IMR-90 (cell line): ENCODE measurements at regions not wholly inside any gene's neighbourhood (a gene's known extent, or its start where the extent isn't known, plus 50 kb on each side); places are given as distances from the start of the nearest gene placed in this dataset.

Source experiments
- ATAC-seq: fragments of 200-7000 bp; cut with Tn5 transposase; 2 replicates; pipeline ENCODE4 v1.9.1; 2020; ENCODE audit warnings: low read depth, mild to moderate bottlenecking, moderate library complexity
- BruUV-seq: library from RNA; stranded (reverse); fragments of 400-500 nt; replicated peaks from 2 replicates; lab custom pipeline; 2021; lab: Mats Ljungman, UMichigan
- CTCF ChIA-PET: fragments of 300-600 bp; formaldehyde crosslinking; extraction: SDS; loops from one replicate; lab custom pipeline; 2021; ENCODE audit warnings: antibody characterized with exemption; lab: Yijun Ruan, JAX
- POLR2A ChIA-PET: fragments of 300-600 bp; sonication (Branson Sonifier 250); formaldehyde crosslinking; loops from one replicate; lab custom pipeline; 2022; ENCODE audit warnings: antibody characterized with exemption; ENCODE audit not compliant: unreplicated experiment; lab: Charles Lee
- DNase-seq: peaks from one replicate; pipeline ENCODE4 v3.0.0; 2013
- H2AFZ ChIP-seq: replicated peaks from 2 replicates; pipeline ENCODE3; 2013; ENCODE audit warnings: low read length, mild to moderate bottlenecking; ENCODE audit not compliant: poor library complexity
- H2AK5ac ChIP-seq: 2 replicates; pipeline ENCODE4 v1.6.1; 2013; ENCODE audit warnings: low read depth, low read length, inconsistent platforms
- H2AK9ac ChIP-seq: replicated peaks from 2 replicates; pipeline ENCODE3; 2013; ENCODE audit warnings: mild to moderate bottlenecking, low read depth, low read length, moderate library complexity; ENCODE audit not compliant: poor library complexity
- H2BK120ac ChIP-seq: 2 replicates; pipeline ENCODE4 v1.6.1; 2013; ENCODE audit warnings: low read depth, low read length, inconsistent platforms
- H2BK15ac ChIP-seq: 3 replicates; pipeline ENCODE4 v1.6.1; 2013; ENCODE audit warnings: low read depth, low read length, inconsistent platforms
- H2BK20ac ChIP-seq: 2 replicates; pipeline ENCODE4 v1.6.1; 2013; ENCODE audit warnings: low read depth, mild to moderate bottlenecking, inconsistent platforms, low read length, moderate library complexity
- H2BK5ac ChIP-seq: 2 replicates; pipeline ENCODE4 v1.6.1; 2013; ENCODE audit warnings: mild to moderate bottlenecking, low read depth, low read length, inconsistent platforms; ENCODE audit not compliant: poor library complexity, severe bottlenecking
- H3K14ac ChIP-seq: replicated peaks from 2 replicates; pipeline ENCODE4 v1.6.1; 2013; ENCODE audit warnings: low read depth, low read length, inconsistent platforms
- H3K18ac ChIP-seq: 2 replicates; pipeline ENCODE4 v1.6.1; 2013; ENCODE audit warnings: low read depth, low read length, control low read depth
- H3K23ac ChIP-seq: 2 replicates; pipeline ENCODE4 v1.6.1; 2013; ENCODE audit warnings: low read depth, low read length, inconsistent platforms
- H3K27ac ChIP-seq: 2 replicates; pipeline ENCODE4 v1.5.1; 2013; ENCODE audit warnings: mild to moderate bottlenecking, control low read depth, low read length; ENCODE audit not compliant: insufficient read depth
- H3K27me3 ChIP-seq: 2 replicates; pipeline ENCODE4 v1.6.1; 2013; ENCODE audit warnings: low read length; ENCODE audit not compliant: control insufficient read depth, insufficient read depth
- H3K36me3 ChIP-seq: 2 replicates; pipeline ENCODE4 v1.6.1; 2013; ENCODE audit warnings: low read length, mixed read lengths; ENCODE audit not compliant: control insufficient read depth, insufficient read depth
- H3K4ac ChIP-seq: 2 replicates; pipeline ENCODE4 v1.6.1; 2013; ENCODE audit warnings: low read depth, low read length, inconsistent platforms
- H3K4me1 ChIP-seq: 2 replicates; pipeline ENCODE4 v1.6.1; 2013; ENCODE audit warnings: low read length, mixed read lengths; ENCODE audit not compliant: control insufficient read depth, insufficient read depth
- H3K4me2 ChIP-seq: 2 replicates; pipeline ENCODE4 v1.6.1; 2013; ENCODE audit warnings: low read depth, mild to moderate bottlenecking, control low read depth, low read length, moderate library complexity
- H3K4me3 ChIP-seq: 2 replicates; pipeline ENCODE4 v1.5.1; 2013; ENCODE audit warnings: low read depth, mild to moderate bottlenecking, control low read depth, low read length, moderate library complexity; ENCODE audit not compliant: insufficient read depth
- H3K56ac ChIP-seq: 2 replicates; pipeline ENCODE4 v1.6.1; 2013; ENCODE audit warnings: low read length, inconsistent platforms; ENCODE audit not compliant: insufficient read depth; ENCODE audit errors: extremely low read depth
- H3K79me1 ChIP-seq, 2 experiments: 2 replicates each; pipeline ENCODE4 v1.6.1; 2013; ENCODE audit warnings: low read length in 2 of 2, inconsistent platforms in 1 of 2, low read depth in 1 of 2
- H3K9ac ChIP-seq: 2 replicates; pipeline ENCODE4 v1.6.1; 2013; ENCODE audit warnings: low read depth, low read length, control low read depth
- H3K9me1 ChIP-seq: 2 replicates; pipeline ENCODE4 v1.6.1; 2013; ENCODE audit warnings: low read length, inconsistent platforms; ENCODE audit not compliant: insufficient read depth
- H3K9me3 ChIP-seq: 2 replicates; pipeline ENCODE4 v1.6.1; 2013; ENCODE audit warnings: low read length; ENCODE audit not compliant: control insufficient read depth, insufficient read depth
- H4K20me1 ChIP-seq: 2 replicates; pipeline ENCODE4 v1.6.1; 2013; ENCODE audit warnings: low read length, inconsistent platforms; ENCODE audit not compliant: insufficient read depth
- H4K5ac ChIP-seq: 2 replicates; pipeline ENCODE4 v1.6.1; 2013; ENCODE audit warnings: mild to moderate bottlenecking, low read depth, low read length, control low read depth
- H4K8ac ChIP-seq, 2 experiments: 2 replicates each; pipeline ENCODE4 v1.6.1; 2013; ENCODE audit warnings: low read depth in 2 of 2, low read length in 2 of 2, control low read depth in 1 of 2, inconsistent platforms in 1 of 2
- H4K91ac ChIP-seq: 2 replicates; pipeline ENCODE4 v1.6.1; 2013; ENCODE audit warnings: low read depth, low read length, inconsistent platforms; ENCODE audit not compliant: insufficient read depth
- BHLHE40 ChIP-seq: fragments of 150-350 bp; IDR thresholded peaks from 2 replicates; pipeline ENCODE4 v1.6.1; 2016; ENCODE audit warnings: mild to moderate bottlenecking, low read depth, low read length
- CEBPB ChIP-seq: IDR thresholded peaks from 2 replicates; pipeline ENCODE4 v1.6.1; 2012; ENCODE audit warnings: low read depth, low read length, improper control_type of control experiment
- CHD1 ChIP-seq: IDR thresholded peaks from 2 replicates; pipeline ENCODE4 v1.6.1; 2012; ENCODE audit warnings: low read depth, low read length, improper control_type of control experiment
- FOS ChIP-seq: fragments of 150-350 bp; IDR thresholded peaks from 2 replicates; pipeline ENCODE4 v1.6.1; 2016; ENCODE audit warnings: low read depth, low read length
- MAFK ChIP-seq: IDR thresholded peaks from 2 replicates; pipeline ENCODE4 v1.6.1; 2012; ENCODE audit warnings: low read depth, low read length, improper control_type of control experiment
- MAZ ChIP-seq: IDR thresholded peaks from 2 replicates; pipeline ENCODE4 v1.6.1; 2012; ENCODE audit warnings: low read depth, mild to moderate bottlenecking, low read length, improper control_type of control experiment, moderate library complexity, borderline replicate concordance
- MXI1 ChIP-seq: IDR thresholded peaks from 2 replicates; pipeline ENCODE4 v1.6.1; 2012; ENCODE audit warnings: low read depth, mild to moderate bottlenecking, low read length, moderate library complexity, borderline replicate concordance
- NFE2L2 ChIP-seq: fragments of 150-350 bp; IDR thresholded peaks from 2 replicates; pipeline ENCODE4 v1.6.1; 2016; ENCODE audit warnings: low read depth, mild to moderate bottlenecking, low read length
- POLR2A ChIP-seq: IDR thresholded peaks from 2 replicates; pipeline ENCODE4 v1.6.1; 2012; ENCODE audit warnings: mild to moderate bottlenecking, low read depth, low read length
- RAD21 ChIP-seq: IDR thresholded peaks from 2 replicates; pipeline ENCODE4 v1.6.1; 2012; ENCODE audit warnings: low read length, improper control_type of control experiment
- RCOR1 ChIP-seq: IDR thresholded peaks from 2 replicates; pipeline ENCODE4 v1.6.1; 2012; ENCODE audit warnings: mild to moderate bottlenecking, low read length, improper control_type of control experiment; ENCODE audit not compliant: insufficient replicate concordance
- RFX5 ChIP-seq: IDR thresholded peaks from 2 replicates; pipeline ENCODE4 v1.8.0; 2012; ENCODE audit warnings: low read depth, mild to moderate bottlenecking, low read length, moderate library complexity
- SMC3 ChIP-seq: fragments of 150-350 bp; IDR thresholded peaks from 2 replicates; pipeline ENCODE4 v1.6.1; 2016; ENCODE audit warnings: low read depth, mild to moderate bottlenecking, antibody characterized with exemption, low read length, moderate library complexity
- WGBS, 2 experiments: methylation state at CpG; one replicate each; pipeline versions ENCODE4 v1.1.5 to v1.1.7; 2013; ENCODE audit warnings: missing lambda C conversion rate in 2 of 2; ENCODE audit not compliant: insufficient read length in 1 of 2; ENCODE audit errors: extremely low coverage in 2 of 2; 5-methylcytosine and 5-hydroxymethylcytosine counted together
- dilution Hi-C: fragments of 300-500 bp; cut with HindIII; formaldehyde crosslinking; loops from one replicate; pipeline ENCODE4 v1.14.3; 2018; ENCODE audit warnings: low sequenced_read_pairs; ENCODE audit not compliant: unreplicated experiment
- in situ Hi-C: fragments of 300-500 bp; cut with MboI; formaldehyde crosslinking; loops from 3 replicates; pipeline ENCODE4 v1.14.3; 2019; ENCODE audit warnings: low sequenced_read_pairs, inconsistent platforms, mixed read lengths
- intact Hi-C: fragments of 100-400 bp; cut with micrococcal nuclease; formaldehyde crosslinking; loops from 2 replicates; pipeline ENCODE4 v1.10.0; 2022
- TF ChIP-seq, protein P1 (sequence below): fragments of 150-350 bp; IDR thresholded peaks from 2 replicates; pipeline ENCODE4 v1.6.1; 2017; ENCODE audit warnings: mild to moderate bottlenecking, antibody characterized with exemption, low read length, low read depth
- TF ChIP-seq, protein P2 (sequence below): conservative IDR thresholded peaks from 2 replicates; pipeline ENCODE4 v1.5.1; 2012; ENCODE audit warnings: mild to moderate bottlenecking, low read depth, low read length, improper control_type of control experiment
- TF ChIP-seq, protein P3 (sequence below): fragments of 150-350 bp; IDR thresholded peaks from 2 replicates; pipeline ENCODE4 v1.6.1; 2016; ENCODE audit warnings: low read depth, mild to moderate bottlenecking, low read length, moderate library complexity, borderline replicate concordance

DNA sequence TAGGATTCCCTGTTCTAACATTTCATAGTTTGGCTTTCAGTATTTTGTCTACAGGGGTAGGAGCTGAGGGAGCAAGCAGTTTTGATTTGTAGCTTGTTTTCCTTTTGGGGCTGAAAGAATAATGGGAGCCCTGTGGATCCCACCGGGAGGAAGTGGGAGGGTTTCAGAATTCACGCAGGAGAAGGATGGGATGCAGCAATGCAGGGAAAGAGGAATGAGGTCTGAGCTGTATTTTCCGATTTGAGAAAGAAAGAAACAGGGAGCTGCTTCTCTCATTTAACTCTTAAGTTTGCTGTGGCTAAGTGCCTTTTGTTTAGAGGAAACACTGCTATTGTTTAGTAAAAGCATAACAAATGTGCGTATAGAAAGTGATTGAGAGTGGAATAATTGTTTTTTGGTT lies 141.0 kb downstream of the ADCYAP1 start:
- H4K20me1 ChIP-seq = no peaks in the 10 kb centered on the region
- dilution Hi-C loops = no loop called here
- no peak for DNase-seq
- H3K4ac ChIP-seq = no peak overlapping the region
- no peak overlapping the region for H3K18ac ChIP-seq
- H2BK5ac ChIP-seq = no peak overlapping the region
- no peak overlapping the region for H2AFZ ChIP-seq
- H3K9me3 ChIP-seq = no peaks in the 10 kb centered on the region
- intact Hi-C loops = no loop called here
- H3K79me1 ChIP-seq = no peaks in the 10 kb centered on the region
- TF ChIP-seq RAD21 = no peak
- no peak for TF ChIP-seq CHD1
- no peak for TF ChIP-seq POLR2A
- TF ChIP-seq MXI1 = no peak
- no peak for TF ChIP-seq FOS
- TF ChIP-seq, protein P1, sequence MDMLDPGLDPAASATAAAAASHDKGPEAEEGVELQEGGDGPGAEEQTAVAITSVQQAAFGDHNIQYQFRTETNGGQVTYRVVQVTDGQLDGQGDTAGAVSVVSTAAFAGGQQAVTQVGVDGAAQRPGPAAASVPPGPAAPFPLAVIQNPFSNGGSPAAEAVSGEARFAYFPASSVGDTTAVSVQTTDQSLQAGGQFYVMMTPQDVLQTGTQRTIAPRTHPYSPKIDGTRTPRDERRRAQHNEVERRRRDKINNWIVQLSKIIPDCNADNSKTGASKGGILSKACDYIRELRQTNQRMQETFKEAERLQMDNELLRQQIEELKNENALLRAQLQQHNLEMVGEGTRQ = no peak
- TF ChIP-seq, protein P2, sequence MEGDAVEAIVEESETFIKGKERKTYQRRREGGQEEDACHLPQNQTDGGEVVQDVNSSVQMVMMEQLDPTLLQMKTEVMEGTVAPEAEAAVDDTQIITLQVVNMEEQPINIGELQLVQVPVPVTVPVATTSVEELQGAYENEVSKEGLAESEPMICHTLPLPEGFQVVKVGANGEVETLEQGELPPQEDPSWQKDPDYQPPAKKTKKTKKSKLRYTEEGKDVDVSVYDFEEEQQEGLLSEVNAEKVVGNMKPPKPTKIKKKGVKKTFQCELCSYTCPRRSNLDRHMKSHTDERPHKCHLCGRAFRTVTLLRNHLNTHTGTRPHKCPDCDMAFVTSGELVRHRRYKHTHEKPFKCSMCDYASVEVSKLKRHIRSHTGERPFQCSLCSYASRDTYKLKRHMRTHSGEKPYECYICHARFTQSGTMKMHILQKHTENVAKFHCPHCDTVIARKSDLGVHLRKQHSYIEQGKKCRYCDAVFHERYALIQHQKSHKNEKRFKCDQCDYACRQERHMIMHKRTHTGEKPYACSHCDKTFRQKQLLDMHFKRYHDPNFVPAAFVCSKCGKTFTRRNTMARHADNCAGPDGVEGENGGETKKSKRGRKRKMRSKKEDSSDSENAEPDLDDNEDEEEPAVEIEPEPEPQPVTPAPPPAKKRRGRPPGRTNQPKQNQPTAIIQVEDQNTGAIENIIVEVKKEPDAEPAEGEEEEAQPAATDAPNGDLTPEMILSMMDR = no peak
- TF ChIP-seq CEBPB = no peak
- TF ChIP-seq MAFK = no peak
- no peak for TF ChIP-seq RFX5
- TF ChIP-seq NFE2L2 = no peak
- TF ChIP-seq MAZ = no peak
- TF ChIP-seq RCOR1 = no peak
- TF ChIP-seq, protein P3, sequence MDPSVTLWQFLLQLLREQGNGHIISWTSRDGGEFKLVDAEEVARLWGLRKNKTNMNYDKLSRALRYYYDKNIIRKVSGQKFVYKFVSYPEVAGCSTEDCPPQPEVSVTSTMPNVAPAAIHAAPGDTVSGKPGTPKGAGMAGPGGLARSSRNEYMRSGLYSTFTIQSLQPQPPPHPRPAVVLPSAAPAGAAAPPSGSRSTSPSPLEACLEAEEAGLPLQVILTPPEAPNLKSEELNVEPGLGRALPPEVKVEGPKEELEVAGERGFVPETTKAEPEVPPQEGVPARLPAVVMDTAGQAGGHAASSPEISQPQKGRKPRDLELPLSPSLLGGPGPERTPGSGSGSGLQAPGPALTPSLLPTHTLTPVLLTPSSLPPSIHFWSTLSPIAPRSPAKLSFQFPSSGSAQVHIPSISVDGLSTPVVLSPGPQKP = no peak
- no peak for TF ChIP-seq SMC3
- no peak for TF ChIP-seq BHLHE40
- no peak overlapping the region for H3K4me3 ChIP-seq
- no peaks in the 10 kb centered on the region for H3K27me3 ChIP-seq
- H4K5ac ChIP-seq = no peak overlapping the region
- CTCF ChIA-PET = no interaction called here
- no peak overlapping the region for H4K8ac ChIP-seq
- H2BK15ac ChIP-seq = no peak overlapping the region
- H3K9me1 ChIP-seq = no peaks in the 10 kb centered on the region
- H3K36me3 ChIP-seq = no peaks in the 10 kb centered on the region
- 13 to 100% methylated on average over 1 of the region's 4 CpGs for WGBS, 2 experiments
- no peak overlapping the region for H2AK9ac ChIP-seq
- POLR2A ChIA-PET = no interaction called here
- BruUV-seq = no TSS peak
- H2AK5ac ChIP-seq = no peak overlapping the region
- no peak overlapping the region for H2BK120ac ChIP-seq
- no peak overlapping the region for H4K91ac ChIP-seq
- H3K14ac ChIP-seq = no peak overlapping the region
- no peak overlapping the region for H3K27ac ChIP-seq
- no peak for ATAC-seq
- H3K9ac ChIP-seq = no peak overlapping the region
- no peak overlapping the region for H3K4me2 ChIP-seq
- no peak overlapping the region for H2BK20ac ChIP-seq
- in situ Hi-C loops = no loop called here
- no peak overlapping the region for H3K23ac ChIP-seq
- no peak overlapping the region for H3K56ac ChIP-seq
- H3K4me1 ChIP-seq = no peaks in the 10 kb centered on the region
